Vagina (tissue), 2 donors: ENCODE measurements at regions not wholly inside any gene's neighbourhood (a gene's known extent, or its start where the extent isn't known, plus 50 kb on each side); places are given as distances from the start of the nearest gene placed in this dataset.
"Not testable (repeated sequence)": the region's sequence is repeated elsewhere in the genome, so short reads cannot be mapped to it uniquely, and the experiment has no call there.

Experiments
- DNase-seq, 2 donors: peaks; one replicate each; pipeline ENCODE4 v3.0.0-alpha.2; 2017; ENCODE audit errors: extremely low spot score in 2 of 2
- H3K27ac ChIP-seq: fragments of 200-600 bp; sonication (generic); one replicate; pipeline ENCODE4 v1.5.1; 2019
- H3K27me3 ChIP-seq: fragments of 200-600 bp; sonication (generic); one replicate; pipeline ENCODE4 v1.5.1; 2019
- H3K36me3 ChIP-seq, 2 donors: fragments of 200-600 bp; sonication (generic); one replicate each; pipeline ENCODE4 v1.5.1; 2017 to 2019
- H3K4me1 ChIP-seq: fragments of 200-600 bp; sonication (generic); one replicate; pipeline ENCODE4 v1.5.1; 2019
- H3K4me3 ChIP-seq, 2 donors: fragments of 200-600 bp; sonication (generic); 1 replicate in 1 of 2; 2 replicates in 1 of 2; pipeline ENCODE4 v1.5.1; 2016 to 2019
- H3K9me3 ChIP-seq: fragments of 200-600 bp; sonication (generic); one replicate; pipeline ENCODE4 v1.5.1; 2019
- POLR2A ChIP-seq, 2 donors: fragments of 450-650 bp; IDR thresholded peaks; one replicate each; pipeline ENCODE4 v1.6.1; 2017; ENCODE audit warnings: antibody characterized with exemption in 2 of 2, mild to moderate bottlenecking in 2 of 2, moderate library complexity in 2 of 2
- POLR2AphosphoS5 ChIP-seq, 2 donors: sonication (generic); formaldehyde crosslinking; IDR thresholded peaks; one replicate each; pipeline ENCODE4 v1.9.0; 2017; ENCODE audit warnings: antibody characterized with exemption in 2 of 2, mild to moderate bottlenecking in 2 of 2, low read depth in 1 of 2; ENCODE audit not compliant: insufficient read depth in 1 of 2
- intact Hi-C: fragments of 100-400 bp; cut with DNase I; formaldehyde crosslinking; loops from one replicate; pipeline ENCODE4 v1.15.1; 2023
- TF ChIP-seq, protein P1 (sequence below), 3 experiments: fragments of 450-650 bp in 2 of 3; fragments of 200-600 bp in 1 of 3; sonication (generic) in 1 of 3; IDR thresholded peaks; one replicate each; pipeline ENCODE4 v1.5.1; 2017 to 2019; ENCODE audit warnings: antibody characterized with exemption in 3 of 3, mild to moderate bottlenecking in 2 of 3, moderate library complexity in 2 of 3

DNA sequence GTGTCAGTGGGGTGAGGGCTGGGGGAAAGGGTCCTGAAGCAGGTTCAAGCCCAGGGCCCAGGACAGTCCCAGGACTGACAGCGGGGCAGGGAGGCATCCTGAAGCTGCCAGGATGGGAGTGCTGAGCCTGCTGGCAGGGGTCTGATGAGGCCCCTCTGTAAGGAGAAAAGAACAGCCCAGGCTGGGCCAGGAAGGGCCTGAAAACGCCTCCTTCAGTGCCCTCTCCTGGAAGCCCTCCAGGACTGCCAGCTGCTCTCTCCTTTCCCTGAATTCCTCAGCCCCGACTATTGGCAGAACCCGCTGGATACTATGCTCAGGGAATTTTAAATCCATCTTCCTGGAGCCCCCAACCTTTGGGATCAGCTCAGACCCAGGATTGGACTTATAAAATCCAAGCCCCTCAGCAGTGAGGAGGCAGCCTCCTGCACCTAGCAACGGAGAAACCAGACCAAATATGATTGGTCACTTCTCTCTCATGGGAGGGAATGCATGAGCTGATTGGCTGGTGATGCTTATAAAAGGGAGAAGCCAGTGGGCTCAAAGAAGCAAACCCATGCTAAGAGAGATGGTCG is 203.5 kb upstream of the LINGO1 start:
- TF ChIP-seq, protein P1, sequence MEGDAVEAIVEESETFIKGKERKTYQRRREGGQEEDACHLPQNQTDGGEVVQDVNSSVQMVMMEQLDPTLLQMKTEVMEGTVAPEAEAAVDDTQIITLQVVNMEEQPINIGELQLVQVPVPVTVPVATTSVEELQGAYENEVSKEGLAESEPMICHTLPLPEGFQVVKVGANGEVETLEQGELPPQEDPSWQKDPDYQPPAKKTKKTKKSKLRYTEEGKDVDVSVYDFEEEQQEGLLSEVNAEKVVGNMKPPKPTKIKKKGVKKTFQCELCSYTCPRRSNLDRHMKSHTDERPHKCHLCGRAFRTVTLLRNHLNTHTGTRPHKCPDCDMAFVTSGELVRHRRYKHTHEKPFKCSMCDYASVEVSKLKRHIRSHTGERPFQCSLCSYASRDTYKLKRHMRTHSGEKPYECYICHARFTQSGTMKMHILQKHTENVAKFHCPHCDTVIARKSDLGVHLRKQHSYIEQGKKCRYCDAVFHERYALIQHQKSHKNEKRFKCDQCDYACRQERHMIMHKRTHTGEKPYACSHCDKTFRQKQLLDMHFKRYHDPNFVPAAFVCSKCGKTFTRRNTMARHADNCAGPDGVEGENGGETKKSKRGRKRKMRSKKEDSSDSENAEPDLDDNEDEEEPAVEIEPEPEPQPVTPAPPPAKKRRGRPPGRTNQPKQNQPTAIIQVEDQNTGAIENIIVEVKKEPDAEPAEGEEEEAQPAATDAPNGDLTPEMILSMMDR (IDR thresholded peaks at IDR 0.05), result no peak
- no peak for TF ChIP-seq POLR2AphosphoS5 (IDR thresholded peaks at IDR 0.05; ENCODE audit: insufficient read depth in 1 of 2, low read depth in 1 of 2)
- no peak for TF ChIP-seq POLR2A (IDR thresholded peaks at IDR 0.05)
- no peaks in the 10 kb centered on the region for H3K27me3 ChIP-seq
- H3K4me1 ChIP-seq, result no peaks in the 10 kb centered on the region
- H3K27ac ChIP-seq, result no peak overlapping the region
- H3K36me3 ChIP-seq, result no peaks in the 10 kb centered on the region
- intact Hi-C loops, result no loop called here
- no peak overlapping the region for H3K4me3 ChIP-seq
- no peaks in the 10 kb centered on the region for H3K9me3 ChIP-seq
- no peak for DNase-seq

DNA sequence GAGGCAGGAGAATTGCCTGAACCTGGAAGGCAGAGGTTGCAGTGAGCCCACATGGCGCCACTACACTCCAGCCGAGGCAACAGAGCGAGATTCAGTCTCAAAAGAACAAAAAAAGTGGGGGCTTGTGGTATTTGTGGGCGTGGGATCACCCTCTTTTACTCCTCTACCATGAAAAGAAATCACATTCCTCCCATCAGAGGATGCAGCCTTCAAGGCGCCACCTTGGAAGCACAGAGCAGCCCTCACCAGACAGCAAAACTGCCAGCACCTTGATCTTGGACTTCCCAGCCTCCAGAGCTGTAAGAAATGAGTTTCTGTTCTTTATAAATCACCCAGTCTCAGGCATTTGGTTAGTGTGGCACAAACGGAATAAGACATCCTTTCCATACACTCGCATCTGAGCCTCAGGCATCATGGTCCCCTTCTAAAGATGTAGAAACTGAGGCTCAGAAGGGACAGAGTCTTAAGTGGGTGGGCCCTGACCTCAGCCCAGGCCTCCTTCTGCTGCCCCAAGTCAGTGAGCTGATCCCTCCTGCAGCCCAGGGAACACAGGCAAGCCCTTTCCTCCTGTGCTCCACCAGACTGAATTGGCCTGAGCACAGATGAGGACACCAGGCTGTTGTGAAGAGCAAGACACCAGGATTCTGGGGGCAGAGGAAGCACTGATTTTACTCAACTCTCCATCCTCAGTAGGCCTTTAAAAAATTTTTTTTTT is 201.7 kb upstream of the LINGO1 start:
- H3K9me3 ChIP-seq, result no peaks in the 10 kb centered on the region
- TF ChIP-seq, protein P1 (IDR thresholded peaks at IDR 0.05), result no peak
- no peak for TF ChIP-seq POLR2AphosphoS5 (IDR thresholded peaks at IDR 0.05; ENCODE audit: insufficient read depth in 1 of 2, low read depth in 1 of 2)
- no peak for TF ChIP-seq POLR2A (IDR thresholded peaks at IDR 0.05)
- intact Hi-C loops, result no loop called here
- H3K27me3 ChIP-seq, result no peaks in the 10 kb centered on the region
- H3K4me1 ChIP-seq, result no peaks in the 10 kb centered on the region
- DNase-seq, result no peak
- H3K4me3 ChIP-seq, result no peak overlapping the region
- no peak overlapping the region for H3K27ac ChIP-seq
- no peaks in the 10 kb centered on the region for H3K36me3 ChIP-seq

DNA sequence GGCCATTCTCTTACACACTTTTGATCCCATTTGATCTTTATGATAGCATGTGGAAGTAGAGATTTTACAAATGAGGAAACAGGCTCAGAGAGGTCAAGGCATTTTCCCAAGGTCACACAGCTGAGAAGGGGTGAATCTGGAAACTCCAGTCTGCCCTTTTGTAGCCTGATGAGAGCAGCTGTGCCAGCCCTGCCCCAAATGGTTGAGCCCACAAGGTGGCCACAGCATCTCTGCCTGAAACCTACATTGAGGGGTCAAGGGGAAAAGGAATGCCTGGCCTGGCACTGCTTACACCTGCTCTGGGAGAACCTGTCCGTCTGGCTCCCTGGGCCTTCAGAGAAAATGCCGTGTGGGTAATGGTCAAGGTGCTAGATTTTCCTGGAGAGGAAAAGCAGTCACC is 200.2 kb upstream of the LINGO1 start:
- DNase-seq, result no peak
- no peak overlapping the region for H3K4me3 ChIP-seq
- TF ChIP-seq, protein P1 (IDR thresholded peaks at IDR 0.05), result no peak
- TF ChIP-seq POLR2AphosphoS5 (IDR thresholded peaks at IDR 0.05; ENCODE audit: insufficient read depth in 1 of 2, low read depth in 1 of 2) (no peak), POLR2A (IDR thresholded peaks at IDR 0.05) (no peak)
- no peaks in the 10 kb centered on the region for H3K36me3 ChIP-seq
- H3K9me3 ChIP-seq, result no peaks in the 10 kb centered on the region
- H3K4me1 ChIP-seq, result no peaks in the 10 kb centered on the region
- no peaks in the 10 kb centered on the region for H3K27me3 ChIP-seq
- H3K27ac ChIP-seq, result no peak overlapping the region
- intact Hi-C loops, result no loop called here

DNA sequence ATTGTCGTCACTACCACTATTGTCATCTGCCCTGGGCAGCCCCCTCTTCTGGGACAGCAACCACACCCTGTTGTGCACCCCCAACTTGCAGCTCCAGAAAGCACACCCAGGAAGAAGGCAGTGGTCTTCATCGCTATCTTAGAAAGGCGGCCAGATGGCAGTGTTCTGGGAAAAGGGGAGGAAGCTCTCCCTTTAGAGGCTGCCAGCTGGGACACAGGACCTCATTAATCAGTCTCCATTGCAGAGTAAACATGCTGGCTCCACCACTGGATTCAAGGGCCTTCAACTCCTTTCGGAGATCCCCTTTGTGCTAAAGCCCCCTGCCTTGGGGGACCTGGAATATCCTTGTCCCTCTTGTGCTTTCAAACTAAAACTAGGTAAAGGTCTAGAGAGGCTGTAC is 199.3 kb upstream of the LINGO1 start:
- TF ChIP-seq POLR2AphosphoS5 (IDR thresholded peaks at IDR 0.05; ENCODE audit: insufficient read depth in 1 of 2, low read depth in 1 of 2) (no peak), POLR2A (IDR thresholded peaks at IDR 0.05) (no peak)
- TF ChIP-seq, protein P1 (IDR thresholded peaks at IDR 0.05), result no peak
- H3K9me3 ChIP-seq, result no peaks in the 10 kb centered on the region
- intact Hi-C loops, result no loop called here
- DNase-seq, result no peak
- no peaks in the 10 kb centered on the region for H3K27me3 ChIP-seq
- H3K27ac ChIP-seq, result no peak overlapping the region
- H3K36me3 ChIP-seq, result no peaks in the 10 kb centered on the region
- H3K4me1 ChIP-seq, result no peaks in the 10 kb centered on the region
- no peak overlapping the region for H3K4me3 ChIP-seq

DNA sequence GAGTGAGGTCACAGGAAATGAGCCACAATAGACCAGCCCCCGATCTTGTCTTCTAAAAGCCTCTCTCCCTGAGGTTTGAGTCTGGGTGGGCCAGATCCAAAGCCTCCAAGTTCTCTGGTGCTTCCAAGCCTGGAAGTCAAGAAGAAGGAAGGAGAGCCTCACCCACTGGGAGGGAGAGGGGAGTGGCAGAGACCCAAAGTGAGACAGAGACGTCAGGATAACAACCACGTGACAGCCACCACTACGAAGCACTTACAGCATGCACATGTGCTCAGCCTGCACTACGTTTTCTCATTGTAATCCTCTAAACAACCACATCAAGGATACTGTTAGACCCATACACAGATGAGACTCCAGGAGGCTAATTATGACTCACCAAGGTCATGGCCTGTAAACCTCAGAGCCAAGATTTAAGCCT is 197.3 kb upstream of the LINGO1 start:
- Histone ChIP-seq H3K27ac (no peak overlapping the region), H3K27me3 (no peaks in the 10 kb centered on the region), H3K4me1 (no peaks in the 10 kb centered on the region), H3K36me3 (no peaks in the 10 kb centered on the region), H3K4me3 (no peak overlapping the region), H3K9me3 (no peaks in the 10 kb centered on the region)
- no peak for DNase-seq
- TF ChIP-seq, protein P1 (IDR thresholded peaks at IDR 0.05), result no peak
- TF ChIP-seq POLR2A (IDR thresholded peaks at IDR 0.05) (no peak), POLR2AphosphoS5 (IDR thresholded peaks at IDR 0.05; ENCODE audit: insufficient read depth in 1 of 2, low read depth in 1 of 2) (no peak)
- intact Hi-C loops, result no loop called here

DNA sequence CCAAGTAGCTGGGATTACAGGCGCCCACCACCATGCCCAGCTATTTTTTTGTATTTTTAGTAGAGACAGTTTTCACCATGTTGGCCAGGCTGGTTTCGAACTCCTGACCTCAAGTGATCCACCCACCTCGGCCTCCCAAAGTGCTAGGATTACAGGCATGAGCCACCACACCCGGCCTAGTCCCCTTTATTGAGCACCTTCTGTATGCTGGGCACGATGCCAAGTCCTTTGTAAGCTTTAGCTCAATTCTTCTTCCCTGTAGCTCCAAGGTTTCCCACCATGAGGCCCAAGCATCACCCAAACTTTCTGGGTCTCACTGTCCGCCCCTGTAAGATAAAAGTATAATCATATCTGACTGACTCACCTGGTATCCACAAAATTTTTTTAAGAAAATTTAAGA is 196.6 kb upstream of the LINGO1 start:
- intact Hi-C loops, H3K9me3 ChIP-seq, DNase-seq, H3K27me3 ChIP-seq, H3K4me1 ChIP-seq, H3K36me3 ChIP-seq, H3K27ac ChIP-seq, H3K4me3 ChIP-seq: not testable (repeated sequence)
